HG03060 (cell line): ENCODE measurements at regions not wholly inside any gene's neighbourhood (a gene's known extent, or its start where the extent isn't known, plus 50 kb on each side); places are given as distances from the start of the nearest gene placed in this dataset.
"Not testable (repeated sequence)": the region's sequence is repeated elsewhere in the genome, so short reads cannot be mapped to it uniquely, and the experiment has no call there.

Experiments used
- ATAC-seq: cut with Tn5 transposase; IDR thresholded peaks from one replicate; pipeline ENCODE4 v1.9.1; 2021; ENCODE audit warnings: low read depth, moderate number of reproducible peaks; ENCODE audit not compliant: unreplicated experiment

GRCh38 chr1:178606839-178607238 is 93.9 kb downstream of the TEX35 start:
- no peak for ATAC-seq

- ATAC-seq = peak; percentile 41
Observed at GRCh38 chr1:178607718-178608408, 95.0 kb downstream of the TEX35 start.

DNA sequence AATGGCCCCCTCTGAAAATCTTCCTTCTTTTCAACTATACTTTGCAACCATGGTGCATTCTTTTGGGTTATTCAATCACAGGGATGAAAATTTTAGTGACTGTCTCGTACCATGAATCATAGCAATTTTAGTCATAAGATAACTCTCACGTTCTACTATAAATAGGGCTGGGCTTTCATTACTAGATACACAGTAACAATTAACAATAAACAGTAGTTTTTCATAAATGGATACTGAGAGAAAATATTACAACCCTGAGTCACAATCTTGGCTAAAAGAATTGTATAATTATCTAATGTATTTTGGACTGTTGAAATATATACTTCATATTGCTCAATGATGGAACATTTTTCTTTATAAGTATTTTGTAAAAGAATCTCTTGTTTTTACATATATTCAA is 96.1 kb downstream of the TEX35 start:
- no peak for ATAC-seq

DNA sequence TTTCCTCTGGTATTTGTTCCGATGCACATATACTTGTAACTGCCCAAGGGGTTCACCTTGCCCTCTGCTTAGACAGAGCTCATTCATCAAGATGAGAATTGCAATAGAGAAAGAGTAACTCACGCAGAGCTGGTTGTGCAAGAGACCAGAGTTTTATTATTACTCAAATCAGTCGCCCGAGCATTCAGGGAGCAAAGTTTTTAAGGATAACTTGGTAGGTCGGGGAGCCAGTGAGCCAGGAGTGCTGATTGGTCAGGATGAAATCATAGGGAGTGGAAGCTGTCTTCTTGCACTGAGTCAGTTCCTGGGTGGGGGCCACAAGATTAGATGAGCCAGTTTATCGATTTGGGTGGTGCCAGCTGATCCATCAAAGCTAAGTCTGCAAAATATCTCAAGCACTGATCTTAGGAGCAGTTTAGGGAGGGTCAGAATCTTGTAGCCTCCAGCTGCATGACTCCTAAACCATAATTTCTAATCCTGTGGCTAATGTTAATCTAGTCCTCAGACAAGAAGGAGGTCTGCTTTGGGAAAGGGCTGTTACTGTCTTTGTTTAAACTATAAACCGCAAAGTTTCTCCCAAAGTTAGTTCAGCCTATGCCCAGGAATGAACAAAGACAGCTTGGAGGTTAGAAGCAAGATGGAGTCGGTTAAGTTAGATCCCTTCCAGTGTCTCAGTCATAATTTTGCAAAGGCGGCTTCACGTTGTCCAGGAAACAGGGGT is 97.9 kb downstream of the TEX35 start:
- ATAC-seq = not testable (repeated sequence)

DNA sequence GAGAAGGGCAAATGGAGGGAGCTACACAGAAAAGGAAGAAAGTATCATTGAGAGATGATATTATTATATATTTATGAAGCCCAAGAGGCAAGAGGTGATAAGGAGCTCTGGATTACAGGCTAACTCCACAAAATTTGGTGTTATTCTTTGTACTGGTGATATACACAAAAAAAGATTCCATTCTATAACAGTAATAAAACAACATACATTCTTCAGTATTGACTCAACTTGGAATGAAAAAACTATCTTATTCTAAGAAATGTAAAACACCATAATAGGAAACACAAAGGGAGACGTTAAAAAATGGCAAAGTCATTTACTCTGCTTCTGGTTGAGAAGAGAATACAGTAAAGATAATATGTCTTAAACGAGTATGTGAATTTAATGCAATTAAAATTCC is 99.4 kb downstream of the TEX35 start:
- no peak for ATAC-seq

DNA sequence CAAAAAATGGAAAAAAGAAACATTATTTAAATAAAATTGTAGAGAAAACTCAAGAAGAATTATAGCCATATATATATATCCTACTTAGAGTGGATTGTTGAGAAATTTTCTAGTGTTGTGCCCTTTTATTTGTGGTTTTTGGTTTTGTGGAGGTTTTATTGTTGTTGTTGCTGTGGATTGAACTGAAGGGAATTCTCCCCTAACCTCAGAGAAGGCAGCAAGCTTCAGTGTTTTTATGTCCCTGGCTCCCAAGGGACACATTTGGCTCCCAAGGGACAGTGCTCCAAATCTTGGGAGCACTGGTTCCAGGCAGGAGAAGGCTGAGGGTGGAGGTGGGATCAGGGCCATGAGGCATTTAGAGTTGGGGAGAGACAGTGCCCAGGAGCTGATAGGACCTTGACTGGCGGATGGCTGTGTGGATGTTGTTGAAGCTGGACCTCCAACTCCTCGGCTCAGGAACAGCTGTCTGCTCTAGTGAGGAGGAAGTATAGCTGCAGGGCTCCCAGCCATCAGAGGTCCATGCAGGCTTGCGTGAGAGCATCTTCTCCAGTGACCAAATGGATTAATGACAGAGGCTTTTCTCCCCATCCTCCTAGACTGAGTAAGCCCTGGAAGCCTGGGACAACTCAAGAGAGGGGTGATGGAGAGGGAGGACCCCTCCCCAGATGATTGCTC is 100.5 kb downstream of the TEX35 start:
- no peak for ATAC-seq

- no peak for ATAC-seq
Observed at GRCh38 chr1:178614286-178614685, 101.4 kb downstream of the TEX35 start.

GRCh38 chr1:178619042-178619927 is 105.8 kb upstream of the RALGPS2 start:
- no peak for ATAC-seq

- no peak for ATAC-seq
Observed at GRCh38 chr1:178620584-178621475, 104.2 kb upstream of the RALGPS2 start.

- no peak for ATAC-seq
Observed at GRCh38 chr1:178621822-178622221, 103.2 kb upstream of the RALGPS2 start.

- no peak for ATAC-seq
Observed at GRCh38 chr1:178625695-178626094, 99.3 kb upstream of the RALGPS2 start.

DNA sequence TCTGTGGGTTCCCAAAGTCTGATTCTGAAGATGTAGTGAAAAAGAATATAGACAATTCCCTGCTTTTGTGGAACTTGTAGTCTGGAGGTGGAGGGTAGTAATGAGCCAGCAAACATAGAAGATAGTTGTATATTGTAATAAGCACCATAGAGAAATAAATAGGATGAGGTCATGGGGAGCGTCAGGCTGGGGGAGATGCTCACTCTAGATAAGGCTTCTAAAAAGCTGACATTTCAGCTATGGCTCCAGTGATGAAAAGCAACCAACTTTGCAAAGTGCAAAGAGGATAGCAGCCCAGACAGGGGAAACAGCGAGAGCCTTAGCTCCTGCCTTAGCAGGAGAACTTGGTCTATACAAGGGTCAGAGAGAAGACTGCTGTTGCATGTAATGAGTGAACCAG is 98.0 kb upstream of the RALGPS2 start:
- ATAC-seq = no peak

GRCh38 chr1:178628637-178629251 is 96.3 kb upstream of the RALGPS2 start:
- no peak for ATAC-seq

DNA sequence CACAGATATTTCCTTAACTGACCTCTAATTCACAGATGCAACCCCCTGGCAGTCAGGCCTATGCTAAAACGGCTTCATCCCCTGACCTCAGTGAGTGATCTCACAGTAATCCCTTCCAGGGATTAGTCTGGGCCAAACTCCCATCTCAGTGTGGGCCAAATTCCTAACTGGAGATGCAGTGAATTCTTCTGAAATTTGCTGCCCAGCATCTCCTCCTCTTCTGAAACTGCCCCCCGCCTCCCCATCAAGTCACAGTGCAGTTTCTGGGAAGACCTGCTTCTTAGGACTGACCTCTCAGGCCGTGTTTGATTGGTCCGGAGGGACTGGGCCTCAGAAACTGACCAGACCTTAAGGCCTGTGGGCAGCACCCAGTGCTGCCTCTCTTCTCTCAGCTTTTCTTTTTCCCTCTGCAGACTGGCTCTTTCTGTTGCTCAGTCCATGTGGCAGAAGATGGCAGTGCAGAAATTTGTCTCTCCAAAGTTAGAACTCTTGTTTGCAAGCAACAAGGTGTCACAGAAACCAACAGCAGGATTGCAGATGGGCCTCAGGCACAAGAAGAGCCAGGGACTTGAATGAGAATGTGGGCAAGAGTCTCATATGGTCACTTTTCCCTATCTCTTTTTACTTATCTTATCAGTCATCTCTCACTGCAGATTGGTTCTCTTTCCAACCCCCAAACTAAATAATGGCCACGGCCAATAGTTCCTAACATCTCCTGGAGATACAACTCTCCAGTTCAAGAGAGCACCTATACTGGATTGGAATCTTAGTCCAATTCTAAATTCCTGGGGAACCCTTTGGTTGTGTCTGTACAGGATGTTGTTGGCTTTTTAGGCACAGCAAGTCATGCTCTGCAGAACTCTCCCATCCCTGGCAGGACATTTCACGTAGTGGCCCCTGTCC is 95.5 kb upstream of the RALGPS2 start:
- ATAC-seq = no peak

GRCh38 chr1:178630417-178630816 is 94.6 kb upstream of the RALGPS2 start:
- ATAC-seq = no peak

- no peak for ATAC-seq
Observed at GRCh38 chr1:178632653-178633052, 92.4 kb upstream of the RALGPS2 start.

DNA sequence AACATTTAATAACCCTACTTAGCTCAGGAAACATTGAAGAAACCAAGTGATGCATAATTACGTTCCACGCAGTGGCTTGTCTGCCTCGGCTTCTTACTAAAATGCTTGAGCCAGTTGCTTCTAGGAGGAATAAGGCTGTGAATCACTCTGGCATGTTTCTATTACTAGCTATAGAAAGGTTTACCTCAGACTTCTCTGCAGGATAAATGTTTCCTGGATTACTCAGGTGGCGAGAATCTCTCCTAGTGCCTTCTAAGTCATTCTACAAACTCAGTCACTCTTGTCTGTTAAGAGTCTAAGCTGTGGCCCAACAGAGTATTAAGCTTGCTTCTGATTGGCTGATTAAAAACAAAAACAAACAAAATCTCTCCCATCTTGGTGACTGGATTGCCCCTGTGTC is 92.0 kb upstream of the RALGPS2 start:
- ATAC-seq = no peak

GRCh38 chr1:178634445-178634844 is 90.6 kb upstream of the RALGPS2 start:
- ATAC-seq = no peak
